Activated CD4-positive, alpha-beta T cell treated with anti-CD3 and anti-CD28 coated beads for 24 hours (primary cell): ENCODE measurements at regions not wholly inside any gene's neighbourhood (a gene's known extent, or its start where the extent isn't known, plus 50 kb on each side); places are given as distances from the start of the nearest gene placed in this dataset.
"Not testable (repeated sequence)": the region's sequence is repeated elsewhere in the genome, so short reads cannot be mapped to it uniquely, and the experiment has no call there.

Source experiments
- DNase-seq, 2 donors: peaks; one replicate each; pipeline ENCODE4 v3.0.0-alpha.2; 2020; ENCODE audit warnings: low read depth in 2 of 2

DNA sequence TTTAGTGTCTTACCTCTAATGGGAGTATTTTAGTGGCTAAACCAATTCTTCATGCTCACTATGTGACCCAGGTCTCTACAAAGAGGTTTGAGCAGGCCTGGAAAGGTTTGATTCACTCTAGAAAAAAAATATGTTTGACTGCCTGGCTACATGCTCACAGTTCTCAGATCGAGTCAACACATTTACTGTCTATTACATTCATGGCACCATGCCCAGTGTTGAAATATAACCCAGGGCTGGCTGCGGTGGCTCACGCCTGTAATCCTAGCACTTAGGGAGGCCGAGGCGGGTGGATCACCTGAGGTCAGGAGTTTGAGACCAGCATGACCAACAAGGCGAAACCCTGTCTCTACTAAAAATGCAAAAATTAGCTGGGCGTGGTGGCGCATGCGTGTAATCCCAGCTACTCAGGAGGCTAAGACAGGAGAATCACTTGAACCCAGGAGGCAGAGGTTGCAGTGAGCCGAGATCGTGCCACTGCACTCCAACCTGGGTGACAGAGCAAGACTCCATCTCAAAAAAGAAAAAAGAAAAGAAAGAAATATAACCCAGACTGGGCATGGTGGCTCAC is 543.8 kb downstream of the HAPSTR1 start:
- not testable (repeated sequence) for DNase-seq

DNA sequence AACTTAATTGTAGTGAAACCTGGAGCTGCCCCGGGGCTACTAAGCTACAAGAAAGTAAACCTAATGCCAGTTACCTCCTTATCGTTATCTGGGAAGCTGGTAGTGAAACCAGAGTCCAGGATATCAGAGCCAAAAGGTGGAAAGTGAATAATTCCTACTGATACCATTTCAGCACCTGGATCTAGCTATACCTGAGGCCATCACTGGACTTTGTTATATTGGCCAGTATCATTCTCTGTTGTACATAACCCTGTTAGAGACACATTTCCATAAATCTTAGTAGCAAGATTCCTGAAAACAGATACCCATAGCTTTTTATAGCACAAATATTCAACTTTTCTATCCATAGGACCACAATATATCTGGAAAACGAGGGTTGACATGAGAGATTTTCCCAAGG is 538.0 kb downstream of the GRIN2A start:
- no peak for DNase-seq

GRCh38 chr16:9645911-9646310 is 536.3 kb downstream of the GRIN2A start:
- DNase-seq: no peak

- no peak for DNase-seq
Observed at GRCh38 chr16:9647981-9648701, 534.1 kb downstream of the GRIN2A start.

- DNase-seq: no peak
Observed at GRCh38 chr16:9650284-9650683, 531.9 kb downstream of the GRIN2A start.

DNA sequence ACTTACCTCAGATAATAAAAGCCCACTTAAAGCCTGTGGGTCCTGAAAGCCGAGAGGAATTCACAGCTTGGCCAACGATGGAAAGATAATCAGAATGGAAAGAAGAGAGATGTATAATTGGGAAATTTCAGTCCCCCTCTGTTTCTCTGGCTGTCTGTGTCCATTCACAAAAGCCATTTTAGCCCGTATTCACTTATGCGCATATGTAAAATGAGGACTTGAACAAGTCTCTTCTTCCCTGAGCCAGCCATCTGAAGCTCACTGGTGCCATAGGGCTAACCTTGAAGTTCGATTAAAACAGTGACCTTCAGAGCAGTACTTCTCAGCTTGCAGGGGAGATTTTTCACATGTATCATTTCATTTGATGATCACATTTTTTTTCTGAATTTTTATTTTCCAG is 527.2 kb downstream of the GRIN2A start:
- no peak for DNase-seq

- no peak for DNase-seq
Observed at GRCh38 chr16:9657641-9658040, 524.6 kb downstream of the GRIN2A start.

GRCh38 chr16:9658164-9658563 is 524.1 kb downstream of the GRIN2A start:
- no peak for DNase-seq

GRCh38 chr16:9658586-9658985 is 523.6 kb downstream of the GRIN2A start:
- no peak for DNase-seq

DNA sequence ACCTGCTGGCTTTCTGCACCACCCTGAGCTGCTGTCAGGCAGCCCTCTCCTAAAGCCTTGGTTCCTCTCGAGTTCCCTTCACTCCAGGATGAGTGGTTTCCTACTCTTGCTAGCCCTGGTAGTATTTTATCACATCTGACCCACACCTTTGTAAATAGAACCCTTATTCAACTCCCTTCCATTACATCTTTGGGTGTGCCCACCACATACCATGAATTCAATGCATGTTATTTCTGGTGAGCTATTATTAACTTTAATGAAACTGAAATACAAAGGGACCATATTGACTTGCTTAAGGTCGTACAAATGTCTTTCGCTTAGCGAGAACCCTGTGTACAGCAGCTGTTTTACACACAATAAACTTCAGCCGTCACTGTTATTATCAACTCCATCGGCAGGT is 521.3 kb downstream of the GRIN2A start:
- no peak for DNase-seq

DNA sequence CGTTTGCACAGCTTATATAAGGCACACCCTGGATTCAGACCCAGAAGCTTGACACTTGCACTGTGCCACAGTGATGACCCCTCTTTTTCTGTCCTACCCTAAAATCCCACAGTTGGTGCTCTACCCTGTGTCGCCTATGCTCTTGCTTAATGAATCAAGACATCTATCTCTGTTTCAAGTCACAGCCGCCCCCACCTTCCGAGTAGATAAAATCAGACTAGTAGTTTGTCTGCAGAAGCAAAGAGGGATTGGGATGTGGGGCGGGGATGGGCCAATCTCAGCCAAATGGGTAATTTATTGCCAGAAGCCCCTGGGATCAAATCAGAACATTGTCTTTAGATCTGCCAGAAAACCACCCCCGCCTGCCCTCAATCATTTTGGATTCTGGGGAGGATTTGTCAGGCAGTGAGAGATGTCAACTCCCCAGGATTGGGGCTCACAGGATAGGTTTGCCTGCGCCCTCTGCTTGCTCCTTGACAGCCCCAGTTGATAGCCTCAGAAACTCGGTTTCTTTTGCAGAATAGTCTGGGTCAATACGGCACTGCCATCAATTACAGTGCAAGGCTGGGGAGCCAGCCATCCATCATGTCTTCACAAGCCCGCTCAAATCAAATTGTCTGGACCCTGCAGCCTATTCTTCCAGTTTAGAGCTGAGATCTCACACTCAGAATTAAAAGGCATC is 520.8 kb downstream of the GRIN2A start:
- DNase-seq: no peak

- no peak for DNase-seq
Observed at GRCh38 chr16:9663588-9663987, 518.6 kb downstream of the GRIN2A start.

- DNase-seq: no peak
Observed at GRCh38 chr16:9665851-9666271, 516.4 kb downstream of the GRIN2A start.

GRCh38 chr16:9666834-9667480 is 515.3 kb downstream of the GRIN2A start:
- no peak for DNase-seq

DNA sequence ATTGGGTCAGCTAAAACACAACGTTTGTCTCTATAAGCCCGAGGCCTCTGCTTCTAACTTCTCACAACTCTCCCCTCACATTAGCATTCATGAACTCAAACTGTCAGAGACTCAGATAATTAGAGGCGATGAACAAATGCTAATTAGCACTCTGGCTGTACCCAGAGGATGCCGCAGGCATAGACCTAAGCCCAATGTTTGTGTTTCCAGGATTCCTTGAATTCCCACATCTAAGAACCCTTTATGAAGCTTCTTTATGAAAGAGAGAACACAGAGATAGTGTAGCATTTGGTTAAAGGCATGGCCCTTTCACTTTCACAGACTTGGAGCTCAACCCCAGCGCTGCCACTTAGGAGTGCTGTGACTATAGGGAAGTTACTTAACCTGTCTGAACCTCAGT is 512.2 kb downstream of the GRIN2A start:
- DNase-seq: no peak

DNA sequence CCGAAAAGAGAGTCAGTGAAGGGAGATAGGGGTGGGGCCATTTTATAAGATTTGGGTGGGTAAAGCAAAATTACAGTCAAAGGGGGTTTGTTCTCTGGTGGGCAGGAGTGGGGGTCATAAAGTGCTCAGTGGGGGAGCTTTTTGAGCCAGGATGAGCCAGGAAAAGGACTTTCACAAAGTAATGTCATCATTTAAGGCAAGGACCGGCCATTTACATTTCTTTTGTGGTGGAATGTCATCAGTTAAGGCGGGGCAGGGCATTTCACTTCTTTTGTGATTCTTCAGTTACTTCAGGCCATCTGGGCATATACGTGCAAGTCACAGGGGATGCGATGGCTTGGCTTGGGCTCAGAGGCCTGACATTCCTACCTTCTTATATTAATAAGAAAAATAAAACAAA is 511.6 kb downstream of the GRIN2A start:
- DNase-seq: not testable (repeated sequence)

GRCh38 chr16:9676560-9677300 is 505.5 kb downstream of the GRIN2A start:
- DNase-seq: not testable (repeated sequence)

- DNase-seq: no peak
Observed at GRCh38 chr16:9677301-9677653, 505.0 kb downstream of the GRIN2A start.

GRCh38 chr16:9679213-9679767 is 502.9 kb downstream of the GRIN2A start:
- no peak for DNase-seq

GRCh38 chr16:9680019-9680655 is 502.1 kb downstream of the GRIN2A start:
- DNase-seq: no peak

DNA sequence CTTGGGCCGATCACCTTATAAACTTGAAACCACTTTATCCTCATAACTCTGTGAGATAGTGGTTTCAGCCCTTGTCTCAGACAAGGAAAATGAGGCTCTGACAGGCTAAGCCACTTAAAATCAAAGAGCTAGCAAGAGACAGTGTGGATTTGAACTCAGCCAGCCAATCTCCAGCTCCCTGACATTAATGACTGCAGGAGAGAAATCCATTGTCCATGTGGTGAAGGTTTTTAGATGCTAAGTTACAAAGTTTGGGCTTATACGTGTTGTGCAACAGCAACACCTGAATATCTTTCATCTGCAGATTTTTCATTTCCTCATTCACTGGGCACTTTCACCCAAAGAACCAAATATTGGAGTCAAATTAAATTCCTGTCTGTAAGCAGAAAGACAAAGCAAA is 501.3 kb downstream of the GRIN2A start:
- no peak for DNase-seq
